ENCODE measurements at regions not wholly inside any gene's neighbourhood (a gene's known extent, or its start where the extent isn't known, plus 50 kb on each side); places are given as distances from the start of the nearest gene placed in this dataset.

DNA sequence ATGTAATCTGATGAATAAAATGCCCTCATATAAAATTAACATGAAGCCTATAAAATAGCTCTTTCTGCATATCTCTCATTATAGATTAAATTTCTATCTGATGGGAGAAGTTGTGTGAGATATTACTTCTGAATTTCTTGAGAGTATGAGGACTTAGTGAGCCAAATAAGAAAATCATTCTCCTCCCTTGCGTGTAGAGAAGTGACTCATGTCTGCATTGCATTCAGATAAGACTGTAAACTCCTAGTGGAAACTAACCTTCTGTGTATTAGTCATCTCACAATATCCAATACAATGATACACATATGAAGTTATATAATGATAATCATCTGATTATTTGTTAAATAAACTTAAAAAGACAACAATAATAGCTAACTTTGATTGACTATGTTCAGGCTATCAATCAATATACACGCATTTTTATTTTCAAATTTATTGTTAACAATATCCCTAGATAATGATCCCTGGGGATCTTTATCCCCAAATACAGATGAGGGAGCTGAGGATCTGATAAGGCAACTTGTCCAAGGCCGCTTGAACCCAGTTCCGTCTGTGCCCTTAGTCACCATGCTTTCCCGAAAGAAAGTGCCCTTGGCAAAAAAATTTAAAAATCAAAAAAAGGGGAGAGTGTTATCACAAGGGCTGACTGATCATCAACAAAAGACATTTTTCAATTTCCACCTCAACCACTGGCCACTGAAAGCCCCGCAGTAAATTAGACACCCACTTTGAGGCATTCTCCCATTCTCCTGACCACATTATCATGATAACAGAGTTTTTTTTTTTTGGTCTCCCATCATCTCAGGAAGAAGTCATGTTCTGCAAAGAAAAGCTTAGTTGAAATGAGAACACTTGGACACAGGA is 189.2 kb upstream of the RASSF8 start:
- TF ChIP-seq POLR2A (IDR thresholded peaks at IDR 0.05) = no peak
- TF ChIP-seq, protein P1, sequence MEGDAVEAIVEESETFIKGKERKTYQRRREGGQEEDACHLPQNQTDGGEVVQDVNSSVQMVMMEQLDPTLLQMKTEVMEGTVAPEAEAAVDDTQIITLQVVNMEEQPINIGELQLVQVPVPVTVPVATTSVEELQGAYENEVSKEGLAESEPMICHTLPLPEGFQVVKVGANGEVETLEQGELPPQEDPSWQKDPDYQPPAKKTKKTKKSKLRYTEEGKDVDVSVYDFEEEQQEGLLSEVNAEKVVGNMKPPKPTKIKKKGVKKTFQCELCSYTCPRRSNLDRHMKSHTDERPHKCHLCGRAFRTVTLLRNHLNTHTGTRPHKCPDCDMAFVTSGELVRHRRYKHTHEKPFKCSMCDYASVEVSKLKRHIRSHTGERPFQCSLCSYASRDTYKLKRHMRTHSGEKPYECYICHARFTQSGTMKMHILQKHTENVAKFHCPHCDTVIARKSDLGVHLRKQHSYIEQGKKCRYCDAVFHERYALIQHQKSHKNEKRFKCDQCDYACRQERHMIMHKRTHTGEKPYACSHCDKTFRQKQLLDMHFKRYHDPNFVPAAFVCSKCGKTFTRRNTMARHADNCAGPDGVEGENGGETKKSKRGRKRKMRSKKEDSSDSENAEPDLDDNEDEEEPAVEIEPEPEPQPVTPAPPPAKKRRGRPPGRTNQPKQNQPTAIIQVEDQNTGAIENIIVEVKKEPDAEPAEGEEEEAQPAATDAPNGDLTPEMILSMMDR (IDR thresholded peaks at IDR 0.05) = no peak
- TF ChIP-seq POLR2AphosphoS5 (IDR thresholded peaks at IDR 0.05; ENCODE audit: insufficient read depth in 1 of 2, low read depth in 1 of 2) = no peak
